ENCODE measurements at regions not wholly inside any gene's neighbourhood (a gene's known extent, or its start where the extent isn't known, plus 50 kb on each side); places are given as distances from the start of the nearest gene placed in this dataset.

- TF ChIP-seq POLR2A (IDR thresholded peaks at IDR 0.05; ENCODE audit: low read depth, low read length) (no peak), CTCF (conservative IDR thresholded peaks at IDR 0.05; ENCODE audit: low read depth, low read length) (no peak), RCOR1 (IDR thresholded peaks at IDR 0.05; ENCODE audit: insufficient replicate concordance, low read length) (no peak), RFX5 (IDR thresholded peaks at IDR 0.05; ENCODE audit: low read depth, low read length) (no peak), USF2 (IDR thresholded peaks at IDR 0.05; ENCODE audit: low read depth, low read length) (no peak), SMC3 (IDR thresholded peaks at IDR 0.05; ENCODE audit: low read depth, low read length) (no peak), CHD1 (IDR thresholded peaks at IDR 0.05; ENCODE audit: low read depth, low read length) (no peak), MXI1 (IDR thresholded peaks at IDR 0.05; ENCODE audit: borderline replicate concordance, low read depth, low read length) (no peak), RAD21 (IDR thresholded peaks at IDR 0.05; ENCODE audit: low read length) (no peak), MAFK (IDR thresholded peaks at IDR 0.05; ENCODE audit: low read depth, low read length) (no peak), FOS (IDR thresholded peaks at IDR 0.05; ENCODE audit: low read depth, low read length) (no peak)
These were observed 96.5 kb upstream of the FAM20C start for GRCh38 chr7:95863-96260.

Data from IMR-90 (cell line).